ENCODE measurements at regions not wholly inside any gene's neighbourhood (a gene's known extent, or its start where the extent isn't known, plus 50 kb on each side); places are given as distances from the start of the nearest gene placed in this dataset.
"Not testable (repeated sequence)": the region's sequence is repeated elsewhere in the genome, so short reads cannot be mapped to it uniquely, and the experiment has no call there.

- TF ChIP-seq ARNTL (CRISPR knock-in tag; IDR thresholded peaks at IDR 0.05; ENCODE audit: borderline replicate concordance, low read depth) (no peak), ZNF8 (CRISPR knock-in tag; IDR thresholded peaks at IDR 0.05) (no peak), RARB (CRISPR knock-in tag; IDR thresholded peaks at IDR 0.05) (no peak), CREB5 (CRISPR knock-in tag; IDR thresholded peaks at IDR 0.05; ENCODE audit: low read depth) (no peak), PATZ1 (CRISPR knock-in tag; IDR thresholded peaks at IDR 0.05; ENCODE audit: borderline replicate concordance) (no peak), ZNF70 (CRISPR knock-in tag; IDR thresholded peaks at IDR 0.05) (no peak), PPARA (CRISPR knock-in tag; IDR thresholded peaks at IDR 0.05; ENCODE audit: borderline replicate concordance) (no peak), ESRRG (CRISPR knock-in tag; IDR thresholded peaks at IDR 0.05) (no peak)
- ATAC-seq = no peak
These were observed 92.0 kb upstream of the FRMD1 start for GRCh38 chr6:168170841-168171601.

GRCh38 chr6:168169624-168170023 lies 90.6 kb upstream of the FRMD1 start:
- TF ChIP-seq ZNF8 (CRISPR knock-in tag; IDR thresholded peaks at IDR 0.05) (no peak), CREB5 (CRISPR knock-in tag; IDR thresholded peaks at IDR 0.05; ENCODE audit: low read depth) (no peak), TOX (CRISPR knock-in tag; IDR thresholded peaks at IDR 0.05; ENCODE audit: borderline replicate concordance) (no peak), BACH2 (CRISPR knock-in tag; IDR thresholded peaks at IDR 0.05; ENCODE audit: borderline replicate concordance) (no peak), OSR1 (CRISPR knock-in tag; IDR thresholded peaks at IDR 0.05) (no peak), ZC3H10 (CRISPR knock-in tag; IDR thresholded peaks at IDR 0.05) (no peak), GLIS3 (CRISPR knock-in tag; IDR thresholded peaks at IDR 0.05) (no peak), ZNF565 (CRISPR knock-in tag; conservative IDR thresholded peaks at IDR 0.05; ENCODE audit: low read depth) (no peak), PPARA (CRISPR knock-in tag; IDR thresholded peaks at IDR 0.05; ENCODE audit: borderline replicate concordance) (no peak), PATZ1 (CRISPR knock-in tag; IDR thresholded peaks at IDR 0.05; ENCODE audit: borderline replicate concordance) (no peak), POU6F1 (CRISPR knock-in tag; IDR thresholded peaks at IDR 0.05; ENCODE audit: borderline replicate concordance, low read depth) (no peak), RARB (CRISPR knock-in tag; IDR thresholded peaks at IDR 0.05) (no peak), TSHZ2 (CRISPR knock-in tag; IDR thresholded peaks at IDR 0.05) (no peak), ZFP30 (CRISPR knock-in tag; IDR thresholded peaks at IDR 0.05) (no peak), ISL1 (CRISPR knock-in tag; IDR thresholded peaks at IDR 0.05) (no peak)

GRCh38 chr6:168168936-168169335 lies 89.9 kb upstream of the FRMD1 start:
- not testable (repeated sequence) for ATAC-seq

More at GRCh38 chr6:168169624-168170023, 90.6 kb upstream of the FRMD1 start:
- no peak for ATAC-seq

- not testable (repeated sequence) for ATAC-seq
These were observed 89.3 kb upstream of the FRMD1 start for GRCh38 chr6:168168330-168168729.

All from SK-N-SH treated with all-trans-retinoic acid at 6 μM for 48 hours (cell line).